ENCODE measurements at regions not wholly inside any gene's neighbourhood (a gene's known extent, or its start where the extent isn't known, plus 50 kb on each side); places are given as distances from the start of the nearest gene placed in this dataset.

DNA sequence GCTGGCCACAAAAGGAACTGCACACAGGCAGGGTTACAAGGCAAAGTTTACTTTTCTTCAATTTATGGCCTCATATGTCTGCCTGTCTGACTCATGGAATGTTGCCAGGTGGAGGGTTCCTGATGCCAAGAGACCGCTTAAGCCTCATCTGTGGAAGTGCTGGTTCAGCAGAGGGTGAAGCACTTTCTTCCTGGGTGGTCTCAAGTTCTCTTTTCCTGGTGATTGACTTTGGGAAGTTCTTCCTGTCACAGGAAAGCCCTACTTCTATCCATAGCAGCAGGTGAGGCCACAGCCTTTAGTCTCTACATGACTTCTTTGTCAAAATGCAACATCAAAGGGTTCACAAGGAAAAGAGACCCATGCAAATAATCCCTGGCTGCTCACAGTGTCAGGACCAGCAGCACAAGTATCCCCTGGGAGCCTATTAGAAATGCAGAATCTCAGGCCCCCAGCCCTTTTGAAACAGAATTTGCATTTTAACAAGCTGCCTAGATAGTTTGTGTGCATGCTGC lies 81.4 kb upstream of the IGFBP7 start:
- ATAC-seq: no peak
- TF ChIP-seq POLR2A (IDR thresholded peaks at IDR 0.05): no peak
- TF ChIP-seq, protein P1, sequence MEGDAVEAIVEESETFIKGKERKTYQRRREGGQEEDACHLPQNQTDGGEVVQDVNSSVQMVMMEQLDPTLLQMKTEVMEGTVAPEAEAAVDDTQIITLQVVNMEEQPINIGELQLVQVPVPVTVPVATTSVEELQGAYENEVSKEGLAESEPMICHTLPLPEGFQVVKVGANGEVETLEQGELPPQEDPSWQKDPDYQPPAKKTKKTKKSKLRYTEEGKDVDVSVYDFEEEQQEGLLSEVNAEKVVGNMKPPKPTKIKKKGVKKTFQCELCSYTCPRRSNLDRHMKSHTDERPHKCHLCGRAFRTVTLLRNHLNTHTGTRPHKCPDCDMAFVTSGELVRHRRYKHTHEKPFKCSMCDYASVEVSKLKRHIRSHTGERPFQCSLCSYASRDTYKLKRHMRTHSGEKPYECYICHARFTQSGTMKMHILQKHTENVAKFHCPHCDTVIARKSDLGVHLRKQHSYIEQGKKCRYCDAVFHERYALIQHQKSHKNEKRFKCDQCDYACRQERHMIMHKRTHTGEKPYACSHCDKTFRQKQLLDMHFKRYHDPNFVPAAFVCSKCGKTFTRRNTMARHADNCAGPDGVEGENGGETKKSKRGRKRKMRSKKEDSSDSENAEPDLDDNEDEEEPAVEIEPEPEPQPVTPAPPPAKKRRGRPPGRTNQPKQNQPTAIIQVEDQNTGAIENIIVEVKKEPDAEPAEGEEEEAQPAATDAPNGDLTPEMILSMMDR (IDR thresholded peaks at IDR 0.05): no peak
- Histone ChIP-seq H3K27me3 (peaks cover 0 to 14% (median 0%) of the 10 kb centered on the region in 9 donors), H3K4me1 (no peaks in the 10 kb centered on the region), H3K4me3 (no peak overlapping the region), H3K27ac (no peak overlapping the region), H3K36me3 (no peaks in the 10 kb centered on the region), H3K9me3 (no peaks in the 10 kb centered on the region)
- intact Hi-C loops (cut with DNase I): no loop called here
- WGBS, 4 donors: 78 to 83% (median 81%) methylated on average over 1 of the region's 1 CpG
- no peak for DNase-seq

DNA sequence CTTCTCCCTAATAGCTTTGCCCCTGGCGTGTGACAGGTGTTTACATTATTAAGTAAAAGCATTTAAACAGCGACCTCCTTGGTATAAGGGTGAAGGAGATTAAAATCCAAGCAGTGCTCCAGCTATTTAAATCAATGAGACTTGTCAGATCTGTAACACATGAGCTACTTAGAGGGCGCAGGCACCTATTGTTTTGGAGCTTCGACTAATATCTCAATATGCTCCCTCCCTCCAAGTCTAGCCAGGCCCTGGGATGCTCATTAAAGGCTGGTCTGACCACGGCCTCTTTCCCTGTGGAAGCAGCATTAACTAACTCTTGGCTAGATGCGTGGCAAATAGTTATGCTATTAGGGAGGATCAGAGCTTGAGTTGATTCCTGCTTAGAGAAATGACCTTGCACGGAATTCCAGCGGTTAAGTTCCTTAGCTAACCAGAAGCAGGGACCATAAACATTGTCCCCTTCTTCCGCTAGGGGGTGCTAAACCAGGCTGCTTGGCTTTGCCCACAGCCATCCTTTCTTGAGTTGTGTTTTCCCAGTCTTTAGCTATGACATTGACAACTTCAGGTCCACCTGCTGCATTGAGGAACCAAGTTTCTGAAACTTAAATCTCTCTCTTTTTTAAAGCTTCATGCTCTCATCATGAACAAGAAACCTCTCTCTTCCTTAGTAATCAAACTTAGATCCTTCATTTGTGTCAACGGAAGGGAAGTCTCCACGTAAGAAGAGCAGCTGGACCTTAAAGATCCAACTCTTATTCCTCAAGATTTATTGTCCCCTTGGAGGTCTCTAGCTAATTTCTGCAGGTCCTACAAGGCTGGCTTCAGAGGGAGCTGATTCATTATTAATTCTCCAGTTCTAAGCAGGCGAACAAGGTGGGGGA lies 80.7 kb upstream of the IGFBP7 start:
- 69 to 79% (median 74%) methylated on average over 12 of the region's 12 CpGs for WGBS, 4 donors
- no peak for DNase-seq

DNA sequence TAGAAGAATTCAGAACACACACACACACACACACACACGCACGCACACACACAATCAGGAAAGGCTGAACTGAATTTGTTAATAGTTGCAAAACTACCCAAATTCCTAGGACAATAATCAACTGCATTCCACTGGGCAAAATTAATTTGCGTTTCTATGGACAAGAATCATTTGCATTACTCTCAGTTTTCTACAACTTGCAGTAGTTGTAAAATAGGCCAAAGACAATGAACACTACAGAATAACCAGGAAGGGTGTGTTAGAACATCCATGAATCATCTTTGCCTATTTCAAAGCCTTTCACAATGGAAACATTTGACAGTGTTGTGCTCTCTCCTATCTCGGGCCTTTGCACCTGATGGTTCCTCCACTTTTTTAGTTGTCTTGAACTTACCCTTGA lies 77.1 kb upstream of the IGFBP7 start:
- WGBS, 4 donors: 61 to 71% (median 64%) methylated on average over 4 of the region's 4 CpGs
- Histone ChIP-seq H3K4me1 (peaks cover 0 to 3% (median 0%) of the 10 kb centered on the region in 12 donors), H3K36me3 (no peaks in the 10 kb centered on the region), H3K4me3 (no peak overlapping the region), H3K9me3 (no peaks in the 10 kb centered on the region), H3K27ac (no peak overlapping the region), H3K27me3 (peaks cover 0 to 2% (median 0%) of the 10 kb centered on the region in 9 donors)
- TF ChIP-seq POLR2A (IDR thresholded peaks at IDR 0.05): no peak
- TF ChIP-seq, protein P1 (IDR thresholded peaks at IDR 0.05): no peak
- intact Hi-C loops (cut with DNase I): no loop called here
- DNase-seq (no peak), ATAC-seq (no peak)

More for the DNA sequence above, 80.7 kb upstream of the IGFBP7 start:
- H3K9me3 ChIP-seq: no peaks in the 10 kb centered on the region
- TF ChIP-seq, protein P1 (IDR thresholded peaks at IDR 0.05): peak; percentile 29 to 68 (median 56)
- no peak for TF ChIP-seq POLR2A (IDR thresholded peaks at IDR 0.05)
- intact Hi-C loops (cut with DNase I): no loop called here
- peaks cover 0 to 14% (median 0%) of the 10 kb centered on the region in 9 donors for H3K27me3 ChIP-seq
- H3K36me3 ChIP-seq: no peaks in the 10 kb centered on the region
- no peak overlapping the region for H3K27ac ChIP-seq
- peak in 1 of 4 donors; percentile 31 for ATAC-seq
- H3K4me1 ChIP-seq: no peaks in the 10 kb centered on the region
- H3K4me3 ChIP-seq: no peak overlapping the region

DNA sequence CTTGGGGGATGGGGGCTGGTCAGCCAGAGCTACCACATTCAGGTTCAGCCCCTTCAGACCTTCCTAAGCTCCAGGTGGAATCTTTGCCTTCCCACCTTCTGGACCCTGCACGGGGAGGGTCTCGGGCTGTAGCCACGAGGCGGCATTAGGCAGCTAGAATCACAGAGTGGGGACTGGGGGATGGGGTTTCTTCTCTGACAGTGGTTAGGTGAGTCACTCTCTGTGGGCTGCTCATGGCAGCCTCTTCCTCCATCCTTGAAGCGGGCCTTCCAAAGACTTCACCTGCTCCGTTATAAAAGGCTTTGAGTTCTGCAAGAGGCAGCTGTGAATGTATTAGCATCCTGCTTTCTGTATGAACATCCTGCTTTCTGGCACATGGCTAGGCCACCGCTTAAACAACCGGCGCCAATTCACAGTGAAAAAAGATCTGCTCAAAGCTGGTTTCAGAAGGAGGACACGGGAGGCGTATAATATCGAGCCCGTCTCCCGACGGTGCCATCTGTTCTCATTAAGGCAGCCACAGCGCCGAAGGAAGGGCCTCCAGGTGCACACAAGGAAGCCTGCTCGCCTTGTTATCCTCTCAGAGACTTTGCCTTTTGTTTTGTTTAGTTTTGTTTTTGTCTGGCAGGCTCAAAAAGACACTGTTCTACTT lies 74.3 kb upstream of the IGFBP7 start:
- no peak overlapping the region for H3K27ac ChIP-seq
- no peaks in the 10 kb centered on the region for H3K36me3 ChIP-seq
- intact Hi-C loops (cut with DNase I): loop anchor here in 1 of 10 donors (2.0 kb wide), 1 partner anchor 48 kb away; no protein-coding TSS in a partner anchor
- H3K27me3 ChIP-seq: no peaks in the 10 kb centered on the region
- TF ChIP-seq, protein P1 (IDR thresholded peaks at IDR 0.05): no peak
- no peak for TF ChIP-seq POLR2A (IDR thresholded peaks at IDR 0.05)
- no peak for ATAC-seq
- 90 to 96% (median 93%) methylated on average over 17 to 18 of the region's 18 CpGs for WGBS, 4 donors
- H3K4me3 ChIP-seq: no peak overlapping the region
- peaks cover 0 to 4% (median 0%) of the 10 kb centered on the region in 12 donors for H3K4me1 ChIP-seq
- DNase-seq: no peak
- no peaks in the 10 kb centered on the region for H3K9me3 ChIP-seq

All from heart left ventricle (tissue), 16 donors.